ENCODE measurements at regions not wholly inside any gene's neighbourhood (a gene's known extent, or its start where the extent isn't known, plus 50 kb on each side); places are given as distances from the start of the nearest gene placed in this dataset.

DNA sequence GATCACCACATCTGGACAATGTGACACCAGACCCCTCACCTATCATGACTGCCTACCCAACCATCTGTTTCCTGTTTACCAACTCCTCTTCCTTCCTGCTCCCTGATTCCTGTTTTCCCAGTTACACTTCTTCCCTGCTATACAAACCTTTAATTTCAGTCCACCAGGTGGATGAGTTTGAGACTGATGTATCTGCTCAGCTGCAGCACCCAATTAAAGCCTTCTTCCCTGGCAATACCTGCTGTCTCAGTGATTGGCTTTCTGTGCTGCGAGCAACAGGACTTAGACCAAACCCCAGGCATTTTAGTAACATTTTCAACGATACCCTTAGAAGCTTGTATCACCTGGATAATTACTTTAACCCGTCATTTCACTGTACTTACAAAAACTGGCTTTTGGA is 968.2 kb upstream of the NR2F2 start:
- H3K9me3 Mint-ChIP-seq: peaks cover 5% of the 10 kb centered on the region
- H3K4me1 Mint-ChIP-seq: no peaks in the 10 kb centered on the region
- DNase-seq: no peak

GRCh38 chr15:95363646-95364045 is 966.9 kb upstream of the NR2F2 start:
- ATAC-seq (ENCODE audit: low read depth) (no peak), DNase-seq (no peak)
- H3K27me3 Mint-ChIP-seq: peaks cover 19% of the 10 kb centered on the region
- POLR2A ChIA-PET: no interaction called here
- H3K9me3 Mint-ChIP-seq: peaks cover 5% of the 10 kb centered on the region
- H3K36me3 Mint-ChIP-seq: peaks cover 2% of the 10 kb centered on the region
- H3K4me3 Mint-ChIP-seq: no peak overlapping the region
- no peak overlapping the region for H3K27ac Mint-ChIP-seq
- no peaks in the 10 kb centered on the region for H3K4me1 Mint-ChIP-seq

More for the DNA sequence above, 968.2 kb upstream of the NR2F2 start:
- Mint-ChIP-seq H3K27me3 (peaks cover 22% of the 10 kb centered on the region), H3K4me3 (no peak overlapping the region), H3K36me3 (peaks cover 2% of the 10 kb centered on the region), H3K27ac (no peak overlapping the region)
- POLR2A ChIA-PET: no interaction called here
- ATAC-seq (ENCODE audit: low read depth): no peak

- DNase-seq (no peak), ATAC-seq (ENCODE audit: low read depth) (no peak)
- peaks cover 5% of the 10 kb centered on the region for H3K9me3 Mint-ChIP-seq
- no peak overlapping the region for H3K4me3 Mint-ChIP-seq
- POLR2A ChIA-PET: no interaction called here
- no peak overlapping the region for H3K27ac Mint-ChIP-seq
- H3K4me1 Mint-ChIP-seq: no peaks in the 10 kb centered on the region
- peaks cover 2% of the 10 kb centered on the region for H3K36me3 Mint-ChIP-seq
- peaks cover 21% of the 10 kb centered on the region for H3K27me3 Mint-ChIP-seq
These were observed 964.9 kb upstream of the NR2F2 start for GRCh38 chr15:95365511-95366107.

DNA sequence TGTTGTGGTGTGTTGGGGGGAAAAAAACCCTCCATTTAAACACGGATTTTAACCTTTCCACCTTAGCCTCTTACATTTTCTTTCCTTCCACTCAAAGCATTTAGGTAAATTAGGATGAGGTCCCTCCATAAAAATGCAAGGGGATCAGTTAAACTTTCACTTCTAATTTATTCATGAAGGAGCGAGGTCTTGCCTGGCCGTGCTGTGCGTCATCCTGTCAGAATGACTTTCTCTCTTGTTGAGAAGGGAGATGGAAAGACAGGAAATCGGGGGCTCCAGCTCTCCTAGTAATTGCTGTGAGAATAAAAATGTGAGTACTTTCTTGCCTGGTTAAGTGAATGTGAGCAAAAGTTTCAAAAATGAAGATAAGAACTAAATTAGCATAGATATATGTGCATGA is 962.3 kb upstream of the NR2F2 start:
- Mint-ChIP-seq H3K36me3 (no peaks in the 10 kb centered on the region), H3K4me1 (no peaks in the 10 kb centered on the region), H3K27me3 (peaks cover 17% of the 10 kb centered on the region), H3K27ac (no peak overlapping the region), H3K9me3 (peaks cover under 1% of the 10 kb centered on the region), H3K4me3 (no peak overlapping the region)
- POLR2A ChIA-PET: no interaction called here
- ATAC-seq (ENCODE audit: low read depth): no peak
- no peak for DNase-seq

GRCh38 chr15:95368755-95369601 is 961.5 kb upstream of the NR2F2 start:
- H3K36me3 Mint-ChIP-seq: no peaks in the 10 kb centered on the region

DNA sequence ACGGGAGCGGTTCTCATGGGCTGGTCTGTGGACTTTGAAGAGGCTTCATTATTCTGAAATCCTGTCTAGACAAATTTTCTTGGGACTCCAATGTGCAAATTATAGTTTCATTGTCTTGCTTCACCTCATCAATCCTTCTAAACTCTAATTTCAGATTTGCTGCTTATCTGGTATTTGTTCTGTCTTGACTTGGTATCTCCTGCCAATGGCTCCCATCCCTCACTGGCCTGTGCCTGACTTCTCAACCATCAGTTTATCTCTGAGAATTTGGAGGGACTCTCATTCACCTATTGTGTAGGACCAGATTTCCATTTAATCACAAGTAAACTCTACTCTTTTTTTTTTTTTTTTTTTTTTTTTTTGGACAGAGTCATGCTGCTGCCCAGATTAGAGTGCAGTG is 960.2 kb upstream of the NR2F2 start:
- ATAC-seq (ENCODE audit: low read depth) (no peak), DNase-seq (no peak)
- no peaks in the 10 kb centered on the region for H3K36me3 Mint-ChIP-seq
- no peak overlapping the region for H3K4me3 Mint-ChIP-seq
- H3K27me3 Mint-ChIP-seq: peaks cover 17% of the 10 kb centered on the region
- POLR2A ChIA-PET: no interaction called here
- H3K27ac Mint-ChIP-seq: no peak overlapping the region
- H3K4me1 Mint-ChIP-seq: no peaks in the 10 kb centered on the region
- peaks cover 1% of the 10 kb centered on the region for H3K9me3 Mint-ChIP-seq

More at GRCh38 chr15:95368755-95369601, 961.5 kb upstream of the NR2F2 start:
- no peaks in the 10 kb centered on the region for H3K4me1 Mint-ChIP-seq
- no peak overlapping the region for H3K4me3 Mint-ChIP-seq
- no peak for ATAC-seq (ENCODE audit: low read depth)
- POLR2A ChIA-PET: no interaction called here
- no peak overlapping the region for H3K27ac Mint-ChIP-seq
- no peak for DNase-seq
- peaks cover 17% of the 10 kb centered on the region for H3K27me3 Mint-ChIP-seq
- H3K9me3 Mint-ChIP-seq: no peaks in the 10 kb centered on the region

- ATAC-seq (ENCODE audit: low read depth): no peak
- POLR2A ChIA-PET: no interaction called here
- H3K4me3 Mint-ChIP-seq: no peak overlapping the region
- no peak overlapping the region for H3K27ac Mint-ChIP-seq
- H3K27me3 Mint-ChIP-seq: peaks cover 17% of the 10 kb centered on the region
- no peaks in the 10 kb centered on the region for H3K36me3 Mint-ChIP-seq
- no peaks in the 10 kb centered on the region for H3K4me1 Mint-ChIP-seq
- no peak for DNase-seq
- peaks cover 1% of the 10 kb centered on the region for H3K9me3 Mint-ChIP-seq
These were observed 958.8 kb upstream of the NR2F2 start for GRCh38 chr15:95371664-95372063.

- no peak overlapping the region for H3K27ac Mint-ChIP-seq
- DNase-seq (no peak), ATAC-seq (ENCODE audit: low read depth) (no peak)
- no peak overlapping the region for H3K4me3 Mint-ChIP-seq
- H3K27me3 Mint-ChIP-seq: peaks cover 1% of the 10 kb centered on the region
- peaks cover 1% of the 10 kb centered on the region for H3K9me3 Mint-ChIP-seq
- POLR2A ChIA-PET: no interaction called here
- no peaks in the 10 kb centered on the region for H3K36me3 Mint-ChIP-seq
- no peaks in the 10 kb centered on the region for H3K4me1 Mint-ChIP-seq
These were observed 955.2 kb upstream of the NR2F2 start for GRCh38 chr15:95375281-95375680.

- DNase-seq: no peak
- Mint-ChIP-seq H3K27me3 (peaks cover 8% of the 10 kb centered on the region), H3K4me3 (no peak overlapping the region), H3K36me3 (no peaks in the 10 kb centered on the region), H3K4me1 (no peaks in the 10 kb centered on the region), H3K27ac (no peak overlapping the region), H3K9me3 (peaks cover 1% of the 10 kb centered on the region)
- POLR2A ChIA-PET: no interaction called here
- no peak for ATAC-seq (ENCODE audit: low read depth)
These were observed 953.1 kb upstream of the NR2F2 start for GRCh38 chr15:95377258-95377852.

GRCh38 chr15:95394186-95395067 is 936.1 kb upstream of the NR2F2 start:
- no peaks in the 10 kb centered on the region for H3K36me3 Mint-ChIP-seq
- peaks cover 25% of the 10 kb centered on the region for H3K27me3 Mint-ChIP-seq
- H3K4me3 Mint-ChIP-seq: no peak overlapping the region
- no peaks in the 10 kb centered on the region for H3K4me1 Mint-ChIP-seq
- no peak overlapping the region for H3K27ac Mint-ChIP-seq
- H3K9me3 Mint-ChIP-seq: peaks cover 7% of the 10 kb centered on the region
- DNase-seq (no peak), ATAC-seq (ENCODE audit: low read depth) (no peak)
- POLR2A ChIA-PET: no interaction called here

DNA sequence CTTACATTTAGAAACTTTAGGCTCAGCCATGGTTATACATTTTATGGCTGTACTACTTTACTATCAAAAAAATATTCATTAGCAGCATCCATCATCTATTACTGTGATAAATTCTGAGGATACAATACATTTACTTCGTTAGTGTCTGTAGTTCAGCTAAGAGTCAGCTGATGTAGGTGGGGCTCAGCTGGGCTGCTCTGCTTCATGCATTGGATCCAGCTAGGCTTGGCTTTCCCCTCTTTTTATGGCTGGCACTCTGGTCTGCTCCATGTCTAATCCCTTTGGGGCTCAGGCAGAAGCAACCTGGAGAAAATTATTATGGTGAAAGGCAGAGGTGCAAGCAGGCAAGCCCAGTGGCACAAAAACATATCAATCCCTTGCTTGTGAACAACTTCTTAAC is 930.1 kb upstream of the NR2F2 start:
- POLR2A ChIA-PET: no interaction called here

DNA sequence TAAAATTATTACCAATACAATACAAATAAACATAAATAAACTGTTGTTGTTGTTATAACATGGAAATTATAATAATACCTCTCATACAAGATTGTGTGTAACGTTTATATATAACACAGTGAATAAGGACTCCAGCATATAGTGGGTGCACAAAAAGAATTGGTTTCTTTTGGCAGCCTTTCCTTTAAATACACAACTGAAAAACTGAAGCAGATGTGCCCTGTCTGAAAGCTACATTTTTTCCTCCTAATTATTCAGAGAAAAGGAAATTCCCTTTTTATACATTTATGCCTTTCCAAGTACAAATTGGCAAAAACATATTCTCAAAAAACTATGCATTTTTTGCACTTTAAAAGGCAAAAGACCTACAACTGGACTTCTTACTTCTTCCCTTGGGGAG is 928.9 kb upstream of the NR2F2 start:
- Mint-ChIP-seq H3K4me3 (no peak overlapping the region), H3K27me3 (peaks cover 23% of the 10 kb centered on the region), H3K4me1 (no peaks in the 10 kb centered on the region), H3K9me3 (peaks cover 3% of the 10 kb centered on the region), H3K27ac (no peak overlapping the region), H3K36me3 (no peaks in the 10 kb centered on the region)
- DNase-seq (no peak), ATAC-seq (ENCODE audit: low read depth) (no peak)
- POLR2A ChIA-PET: no interaction called here

More for the DNA sequence above, 930.1 kb upstream of the NR2F2 start:
- ATAC-seq (ENCODE audit: low read depth) (no peak), DNase-seq (no peak)
- no peak overlapping the region for H3K4me3 Mint-ChIP-seq
- H3K9me3 Mint-ChIP-seq: peaks cover 3% of the 10 kb centered on the region
- no peak overlapping the region for H3K27ac Mint-ChIP-seq
- H3K27me3 Mint-ChIP-seq: peaks cover 26% of the 10 kb centered on the region
- H3K36me3 Mint-ChIP-seq: no peaks in the 10 kb centered on the region
- H3K4me1 Mint-ChIP-seq: no peaks in the 10 kb centered on the region

DNA sequence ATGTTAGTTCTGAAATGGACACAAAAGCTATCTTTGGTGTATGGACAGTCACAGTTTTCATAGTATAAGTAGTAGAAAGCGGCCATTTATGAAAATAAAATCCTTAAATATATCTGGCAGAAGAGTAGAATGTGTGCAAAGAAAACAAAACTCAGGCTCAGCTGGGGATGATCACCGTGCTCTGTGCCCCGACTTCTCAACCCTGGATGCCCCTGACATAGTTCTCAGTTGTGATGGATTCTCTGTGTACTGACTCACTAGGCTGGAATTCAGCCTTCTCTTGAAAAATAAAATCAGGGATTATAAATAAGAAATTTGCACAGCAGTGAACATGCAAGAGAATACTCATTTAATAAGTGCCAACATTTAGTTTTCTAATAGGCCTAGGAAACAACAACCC is 925.1 kb upstream of the NR2F2 start:
- Mint-ChIP-seq H3K36me3 (no peaks in the 10 kb centered on the region), H3K4me1 (peaks cover 8% of the 10 kb centered on the region), H3K4me3 (no peak overlapping the region), H3K9me3 (no peaks in the 10 kb centered on the region), H3K27me3 (peaks cover 19% of the 10 kb centered on the region), H3K27ac (no peak overlapping the region)
- no peak for ATAC-seq (ENCODE audit: low read depth)
- DNase-seq: no peak
- POLR2A ChIA-PET: no interaction called here
